NOMO-1 (cell line): ENCODE measurements at regions not wholly inside any gene's neighbourhood (a gene's known extent, or its start where the extent isn't known, plus 50 kb on each side); places are given as distances from the start of the nearest gene placed in this dataset.

Source experiments
- DNase-seq, 2 experiments: peaks; one replicate each; lab custom pipeline; 2025; ENCODE audit not compliant: unreplicated experiment in 2 of 2; lab: John Stamatoyannopoulos, UW

DNA sequence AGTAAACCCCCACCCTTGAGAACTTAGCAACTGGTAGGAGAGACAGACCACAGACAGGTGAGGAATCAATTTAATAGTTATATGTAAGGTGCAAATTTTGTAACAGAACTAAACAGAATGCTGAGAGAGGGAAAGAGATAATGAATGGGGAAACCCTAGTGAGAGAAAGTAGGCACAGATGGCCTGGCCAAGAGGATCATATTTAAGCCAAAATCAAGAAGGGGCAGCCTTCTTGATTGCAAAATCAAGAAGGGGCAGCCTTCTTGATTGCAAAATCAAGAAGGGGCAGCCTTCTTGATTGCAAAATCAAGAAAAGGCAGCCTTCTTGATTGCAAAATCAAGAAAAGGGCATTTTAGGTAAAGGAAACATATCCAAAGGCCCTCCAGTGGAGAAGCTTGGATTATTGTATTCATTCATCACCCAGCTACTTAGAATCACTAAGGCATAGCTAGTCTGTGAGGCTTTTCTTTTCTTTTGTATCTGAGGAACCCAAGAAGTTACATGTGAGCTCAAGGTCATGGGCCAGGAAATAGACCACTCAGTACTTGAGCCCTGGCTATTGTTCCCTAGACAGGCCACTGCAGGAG lies 190.6 kb downstream of the CYLD start:
- peak; percentile 40 to 53 for DNase-seq

- DNase-seq: no peak
Measured at GRCh38 chr16:50928065-50928464, 186.2 kb downstream of the CYLD start.

DNA sequence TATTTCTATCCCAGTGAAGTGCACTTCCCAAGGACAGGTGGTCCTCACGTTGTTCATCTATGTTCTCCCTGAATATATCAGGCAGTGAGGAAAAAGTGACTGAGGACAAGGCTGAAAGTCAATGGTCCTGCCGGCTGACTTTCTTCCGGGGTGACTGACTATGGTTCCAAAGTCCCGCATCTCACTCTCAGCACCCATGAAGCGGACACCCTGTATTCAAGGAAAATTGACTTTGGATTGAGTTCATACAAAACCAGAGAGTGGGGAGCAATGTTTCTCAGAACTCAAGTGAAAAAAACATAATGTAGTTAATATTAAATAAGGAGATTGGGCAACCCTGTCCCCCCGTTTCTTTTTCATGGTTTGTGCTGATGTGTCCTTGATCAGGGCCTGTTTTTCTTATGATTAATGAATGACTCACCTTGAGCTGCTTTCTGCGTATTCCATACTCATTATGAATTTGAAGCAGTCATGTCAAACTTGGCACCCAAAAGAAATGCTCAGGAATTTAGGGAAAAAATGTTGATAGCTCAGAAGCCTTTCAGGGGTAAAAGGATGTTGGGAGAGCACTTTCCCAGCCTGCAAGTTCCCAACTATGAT lies 184.0 kb downstream of the CYLD start:
- no peak for DNase-seq

DNA sequence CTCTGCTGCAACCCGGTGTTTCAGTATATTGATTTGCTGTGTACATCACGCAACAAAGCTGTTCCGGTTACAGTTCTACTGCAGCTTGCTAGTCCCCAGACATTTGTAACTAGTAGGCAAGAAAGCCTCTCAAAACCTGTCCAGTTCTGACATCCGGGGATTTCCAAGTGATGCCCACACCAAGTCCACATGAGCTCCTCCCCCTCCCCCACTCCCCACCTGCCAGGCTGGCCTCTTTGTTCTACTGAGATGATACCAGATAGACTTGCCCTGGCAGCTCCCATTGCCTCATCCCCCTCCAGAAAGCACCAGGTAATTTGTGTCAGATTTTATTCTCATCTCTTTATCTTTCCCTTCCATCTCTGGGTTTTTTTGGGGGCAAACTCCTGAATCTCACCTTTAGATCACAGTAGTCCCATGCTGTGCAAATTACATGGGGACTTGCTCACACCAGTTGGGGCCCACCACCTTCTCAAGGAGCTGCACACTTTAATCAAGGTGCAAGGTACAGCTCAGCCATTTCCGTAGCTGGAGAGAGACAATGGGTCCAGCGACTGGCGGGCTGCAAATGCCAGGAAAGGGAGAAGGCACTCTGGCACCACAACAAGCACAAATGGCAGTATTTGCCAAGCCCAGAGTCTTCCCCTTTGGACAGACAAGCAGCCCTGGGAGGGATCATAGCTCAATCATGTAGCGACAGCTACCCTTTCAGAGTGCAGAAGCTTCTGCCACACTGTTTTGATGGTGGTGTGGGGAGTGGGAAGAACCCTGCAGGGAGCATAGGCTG lies 183.1 kb downstream of the CYLD start:
- DNase-seq: no peak

DNA sequence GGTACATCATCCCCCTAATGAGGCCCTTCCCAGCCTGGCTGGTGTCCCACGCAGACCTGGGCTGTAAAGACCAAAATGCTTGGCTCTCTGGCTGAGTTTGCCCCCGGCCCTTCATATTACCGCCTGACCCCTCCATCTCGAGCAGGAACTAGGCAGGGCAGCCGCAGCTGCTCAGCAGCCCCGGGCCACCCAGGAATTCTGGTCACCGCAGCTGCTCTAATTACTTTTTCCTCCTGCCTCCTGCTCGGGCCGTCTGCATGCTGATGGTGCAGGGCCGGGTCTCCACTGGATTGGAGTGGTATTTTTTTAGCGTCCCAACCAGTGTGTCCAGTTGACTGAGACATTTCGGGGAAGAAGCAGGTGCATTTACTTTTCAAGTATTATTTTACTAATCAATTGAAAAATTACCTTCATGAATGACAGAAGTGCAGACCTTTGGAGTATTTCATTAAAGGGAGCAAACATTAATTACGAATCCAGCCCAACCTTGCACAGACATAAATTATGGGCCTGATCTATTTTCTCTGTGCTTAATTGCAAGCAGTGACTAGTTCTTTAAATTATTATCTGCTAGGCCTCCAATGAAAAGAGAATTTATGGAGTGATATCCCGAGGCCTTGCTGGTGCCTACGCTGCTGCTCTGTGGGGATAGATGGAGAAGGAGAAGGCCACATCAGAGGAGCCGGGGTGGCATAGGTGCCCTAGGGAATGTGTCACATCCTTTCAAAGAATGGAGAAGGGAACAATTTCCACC lies 176.2 kb downstream of the CYLD start:
- no peak for DNase-seq

GRCh38 chr16:50916040-50916439 lies 174.2 kb downstream of the CYLD start:
- DNase-seq: no peak

GRCh38 chr16:50915120-50915519 lies 173.2 kb downstream of the CYLD start:
- no peak for DNase-seq

- DNase-seq: peak; percentile 19 to 42
Measured at GRCh38 chr16:50910736-50911100, 168.8 kb downstream of the CYLD start.

GRCh38 chr16:50909831-50910735 lies 168.2 kb downstream of the CYLD start:
- DNase-seq: no peak

DNA sequence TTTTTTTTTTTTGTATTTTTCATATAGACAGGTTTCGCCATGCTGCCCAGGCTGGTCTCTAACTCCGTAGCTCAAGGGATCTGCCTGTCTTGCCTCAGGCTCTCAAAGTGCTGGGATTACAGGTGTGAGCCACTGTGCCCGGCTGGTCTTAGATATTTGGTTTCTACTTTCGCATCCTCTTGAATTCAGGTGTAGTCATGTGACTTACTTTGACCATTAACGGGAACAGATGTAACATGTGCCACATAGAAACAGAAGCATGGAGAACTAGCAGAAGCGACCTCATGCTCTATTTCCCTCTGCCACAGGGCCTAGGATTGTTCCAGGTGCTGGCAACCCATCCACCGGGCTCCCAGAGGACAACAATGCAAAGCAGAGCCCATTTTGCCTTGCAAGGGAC lies 166.6 kb downstream of the CYLD start:
- DNase-seq: no peak

- no peak for DNase-seq
Measured at GRCh38 chr16:50906454-50906853, 164.6 kb downstream of the CYLD start.

DNA sequence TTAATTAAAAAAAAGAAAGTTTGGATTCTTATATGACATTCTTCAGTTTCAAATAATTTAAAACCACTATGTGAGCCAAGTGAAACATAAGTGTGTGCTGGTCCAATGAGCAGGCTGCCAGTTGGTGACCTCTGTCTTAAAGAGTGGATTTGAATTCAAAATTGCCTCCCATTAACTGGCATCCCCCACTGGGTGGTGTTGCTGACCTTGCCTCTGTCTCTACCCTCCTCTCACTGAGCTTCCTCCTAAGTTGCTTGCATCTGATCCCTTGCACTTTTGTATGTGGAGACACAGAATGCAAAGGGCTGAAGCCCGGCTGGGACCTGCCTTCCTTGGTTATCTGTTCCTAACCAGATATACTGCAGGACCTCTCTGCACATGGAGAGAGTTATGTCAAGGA lies 160.6 kb downstream of the CYLD start:
- no peak for DNase-seq

DNA sequence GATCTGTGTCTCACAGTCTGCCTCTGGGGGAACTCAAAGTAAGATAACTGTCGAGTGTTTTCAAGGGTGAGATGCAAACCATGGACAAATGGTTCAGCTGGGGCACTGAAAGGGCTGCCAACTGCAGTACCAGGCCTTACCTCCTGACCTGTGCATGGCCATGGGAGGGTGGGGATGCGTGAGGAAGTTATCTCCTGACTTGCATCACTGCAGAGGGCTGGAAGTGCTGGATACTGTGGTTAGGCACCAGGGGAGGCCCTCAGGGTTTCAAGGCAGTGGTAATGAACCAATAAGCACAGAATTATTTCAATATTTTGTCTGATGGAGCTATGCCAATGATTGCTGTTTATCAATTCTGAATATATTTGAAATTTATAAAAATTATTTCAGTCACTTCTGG lies 159.2 kb downstream of the CYLD start:
- DNase-seq: peak; percentile 37 to 53

DNA sequence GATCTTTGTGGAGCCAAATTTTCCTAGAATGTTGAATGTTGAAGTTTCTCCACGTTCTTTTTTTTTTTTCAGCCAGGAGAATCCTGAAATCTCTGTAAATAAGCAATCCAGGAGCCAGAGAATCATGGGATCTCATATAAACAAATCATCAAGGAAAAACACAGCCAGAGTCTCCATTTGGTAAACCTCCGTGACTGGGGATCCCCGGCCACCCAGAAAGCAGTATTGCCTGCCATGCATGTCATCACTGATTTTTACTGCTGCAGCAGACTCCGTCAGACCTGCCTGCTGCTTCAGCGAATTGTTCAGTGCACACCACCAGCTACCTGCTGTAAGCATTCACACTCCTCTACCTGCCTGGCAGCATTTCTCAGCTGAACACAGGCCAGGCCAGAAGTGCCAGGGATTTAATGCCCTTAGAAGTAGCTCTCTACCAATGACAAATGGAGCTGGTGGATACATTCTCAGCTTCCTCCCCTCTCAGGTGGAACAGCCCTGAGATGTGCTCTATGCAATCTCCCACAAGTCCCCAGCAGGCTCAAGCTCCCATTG lies 158.6 kb downstream of the CYLD start:
- DNase-seq: no peak

DNA sequence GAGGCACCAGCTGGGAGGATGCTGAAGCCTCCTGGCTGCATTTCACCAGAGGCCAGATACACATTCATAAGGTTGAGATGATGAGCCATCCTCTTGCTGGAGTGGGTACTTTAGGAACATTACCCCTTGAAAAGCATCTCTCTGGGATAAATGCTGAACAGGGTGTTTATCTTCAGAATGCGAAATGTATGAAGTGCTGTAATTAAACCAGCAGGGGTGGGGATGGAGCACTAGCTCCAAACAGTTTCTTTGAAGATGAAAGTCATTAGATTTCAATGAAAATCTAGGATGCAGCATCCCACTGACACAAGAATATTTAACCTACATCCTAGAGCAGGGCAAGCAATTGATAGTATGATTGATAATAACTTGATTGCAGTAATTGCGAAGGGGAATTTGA lies 158.1 kb downstream of the CYLD start:
- no peak for DNase-seq

- no peak for DNase-seq
Measured at GRCh38 chr16:50889746-50890145, 147.9 kb downstream of the CYLD start.

DNA sequence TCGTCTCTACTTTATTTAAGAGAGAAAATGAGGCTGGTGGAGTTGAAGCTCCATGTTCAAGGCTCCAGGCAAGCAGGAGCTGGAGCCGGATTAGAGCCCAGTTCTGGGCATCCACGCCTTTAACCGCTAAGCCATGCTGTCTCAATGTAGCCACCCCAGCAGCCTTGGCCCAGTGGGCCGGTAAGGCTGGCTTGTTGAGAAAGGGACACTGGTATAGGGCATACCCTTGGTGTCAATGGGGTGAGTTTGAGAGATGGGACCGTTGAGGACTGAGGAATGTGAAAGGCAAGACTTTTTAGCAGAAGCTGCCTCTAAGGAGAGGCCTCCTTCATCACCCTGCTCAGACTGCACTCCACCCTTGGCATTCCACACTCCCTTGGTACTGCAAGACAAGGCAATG lies 147.4 kb downstream of the CYLD start:
- DNase-seq: no peak

DNA sequence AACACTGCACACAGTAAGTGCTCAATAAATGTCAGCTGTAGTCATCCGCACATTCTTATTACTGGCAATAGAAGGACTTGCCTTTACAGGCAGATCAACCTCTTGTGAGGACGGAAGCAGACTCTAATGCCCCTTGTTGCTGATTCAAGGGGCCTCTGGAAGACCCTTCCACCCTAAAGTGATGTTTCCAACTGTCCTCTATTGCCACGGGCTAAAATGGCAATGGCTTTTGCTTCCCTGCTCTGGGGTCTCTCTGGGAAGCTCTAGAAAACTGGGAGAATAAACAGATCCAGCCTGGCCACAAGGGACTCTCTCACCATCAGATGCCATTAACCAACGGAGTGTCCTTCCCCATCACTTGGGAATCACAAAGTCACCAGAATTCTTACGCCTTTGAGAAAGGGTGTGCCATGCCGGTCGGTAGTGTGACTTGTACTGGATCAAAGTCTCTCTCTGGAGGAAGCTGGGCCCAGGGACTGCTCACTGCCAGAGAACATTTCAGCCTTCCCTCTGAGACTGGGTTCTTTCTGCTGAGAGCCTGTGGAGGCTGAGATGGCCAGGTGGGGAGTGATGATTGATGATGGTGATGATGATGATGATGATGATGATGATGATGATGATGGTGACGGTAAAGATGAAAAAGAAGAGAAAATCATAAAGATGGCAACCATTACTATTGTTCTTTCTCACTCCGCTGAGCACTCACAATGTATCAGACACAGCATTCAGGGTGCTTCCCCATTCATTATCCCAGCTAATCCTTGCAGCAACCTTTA lies 146.8 kb downstream of the CYLD start:
- DNase-seq: no peak

DNA sequence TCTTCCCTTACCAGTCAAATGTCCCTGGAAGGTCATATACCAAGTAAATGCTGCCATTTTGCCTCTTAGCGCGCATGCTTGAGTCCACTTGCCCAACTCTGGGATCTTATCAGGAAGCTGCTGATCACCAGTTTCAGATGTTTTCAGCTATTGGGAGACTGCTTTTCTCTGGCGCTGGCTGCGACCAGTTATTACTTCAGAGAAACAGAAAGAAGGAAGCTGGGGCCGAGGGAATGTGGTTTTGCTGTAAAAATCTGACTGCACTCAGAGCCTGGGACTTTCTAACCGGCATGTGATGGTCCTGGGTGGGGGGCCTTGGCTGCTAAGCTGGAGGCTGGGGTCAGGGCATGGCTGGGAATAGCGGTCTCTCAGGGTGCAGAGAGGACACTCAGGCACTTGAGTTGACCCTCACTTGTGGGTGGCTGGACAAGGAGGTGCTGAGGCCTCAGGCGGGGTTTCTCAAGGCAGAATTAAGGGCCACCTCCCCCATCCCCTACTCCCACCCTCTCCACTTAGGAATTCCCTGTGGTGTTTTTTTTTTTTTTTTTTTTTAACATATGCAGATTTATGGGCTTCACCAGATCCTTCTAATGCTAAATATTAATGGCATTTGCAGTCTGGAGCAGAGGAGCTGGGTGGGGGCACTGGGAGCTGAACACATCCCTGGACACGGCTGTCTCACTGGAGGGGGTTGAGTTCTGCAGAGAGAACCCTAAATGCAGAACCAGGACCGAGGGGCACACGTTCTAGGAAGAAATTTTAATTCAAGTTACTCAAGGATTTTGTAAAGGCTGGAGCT lies 145.8 kb downstream of the CYLD start:
- DNase-seq: peak; percentile 67 to 82
